GM23338 (cell line): ENCODE measurements at regions not wholly inside any gene's neighbourhood (a gene's known extent, or its start where the extent isn't known, plus 50 kb on each side); places are given as distances from the start of the nearest gene placed in this dataset.

Experiments used
- ATAC-seq: fragments of 200-7000 bp; cut with Tn5 transposase; 3 replicates; pipeline ENCODE4 v1.9.1; 2020
- DNase-seq: peaks from one replicate; pipeline ENCODE4 v3.0.0-alpha.2; 2015; ENCODE audit warnings: low spot score
- H2AFZ ChIP-seq: fragments of 200-600 bp; sonication (generic); 2 replicates; pipeline ENCODE4 v1.8.0; 2016; ENCODE audit warnings: antibody characterized with exemption, mild to moderate bottlenecking, moderate library complexity
- H3F3A ChIP-seq: fragments of 200-600 bp; sonication (generic); replicated peaks from 2 replicates; pipeline ENCODE4 v1.8.0; 2017; ENCODE audit warnings: antibody characterized with exemption, mixed run types, low read depth
- H3K27ac ChIP-seq: fragments of 200-600 bp; sonication (generic); 2 replicates; pipeline ENCODE4 v1.6.1; 2016; ENCODE audit warnings: low read depth
- H3K27me3 ChIP-seq: fragments of 200-600 bp; sonication (generic); 2 replicates; pipeline ENCODE4 v1.8.0; 2016; ENCODE audit warnings: mild to moderate bottlenecking, mixed run types, moderate library complexity; ENCODE audit not compliant: insufficient read depth
- H3K36me3 ChIP-seq: fragments of 200-600 bp; sonication (generic); 2 replicates; pipeline ENCODE4 v1.8.0; 2016; ENCODE audit warnings: mild to moderate bottlenecking; ENCODE audit not compliant: insufficient read depth
- H3K4me1 ChIP-seq: fragments of 200-600 bp; sonication (generic); 2 replicates; pipeline ENCODE4 v1.8.0; 2016; ENCODE audit warnings: mild to moderate bottlenecking, moderate library complexity; ENCODE audit not compliant: insufficient read depth
- H3K4me2 ChIP-seq: fragments of 200-600 bp; sonication (generic); 2 replicates; pipeline ENCODE4 v1.7.1; 2017; ENCODE audit warnings: mixed run types
- H3K4me3 ChIP-seq: fragments of 200-600 bp; sonication (generic); 2 replicates; pipeline ENCODE4 v1.6.1; 2016; ENCODE audit warnings: mixed run types
- H3K79me2 ChIP-seq: fragments of 200-600 bp; sonication (generic); replicated peaks from 2 replicates; pipeline ENCODE4 v1.8.0; 2017; ENCODE audit warnings: mild to moderate bottlenecking; ENCODE audit not compliant: insufficient read depth
- H3K9me2 ChIP-seq: fragments of 200-600 bp; sonication (generic); 2 replicates; pipeline ENCODE4 v1.8.0; 2017; ENCODE audit not compliant: insufficient read depth
- H4K20me1 ChIP-seq: fragments of 200-600 bp; sonication (generic); replicated peaks from 2 replicates; pipeline ENCODE4 v1.8.0; 2017; ENCODE audit warnings: mild to moderate bottlenecking; ENCODE audit not compliant: insufficient read depth
- H3K27ac Mint-ChIP-seq: 2 replicates; pipeline ENCODE4 v1.8.0; 2020; ENCODE audit warnings: inconsistent platforms, mild to moderate bottlenecking, moderate library complexity, mixed read lengths
- H3K27me3 Mint-ChIP-seq: 3 replicates; pipeline ENCODE4 v1.8.0; 2022; ENCODE audit warnings: low read depth, mild to moderate bottlenecking, moderate library complexity, mixed read lengths, inconsistent platforms; ENCODE audit not compliant: insufficient read depth, poor library complexity
- H3K36me3 Mint-ChIP-seq: 3 replicates; pipeline ENCODE4 v1.8.0; 2021; ENCODE audit warnings: low read depth, mild to moderate bottlenecking, inconsistent platforms, moderate library complexity, mixed read lengths
- H3K4me1 Mint-ChIP-seq: 3 replicates; pipeline ENCODE4 v1.8.0; 2020; ENCODE audit warnings: mild to moderate bottlenecking, inconsistent platforms, mixed read lengths
- H3K4me3 Mint-ChIP-seq: 3 replicates; pipeline ENCODE4 v1.8.0; 2021; ENCODE audit warnings: moderate library complexity, mild to moderate bottlenecking, inconsistent platforms, mixed read lengths
- H3K9me3 Mint-ChIP-seq: 3 replicates; pipeline ENCODE4 v1.8.0; 2020; ENCODE audit warnings: moderate library complexity, mild to moderate bottlenecking, inconsistent platforms, mixed read lengths
- CREB1 ChIP-seq: fragments of 250-450 bp; sonication (Bioruptor Pico); IDR thresholded peaks from 2 replicates; pipeline ENCODE4 v1.5.0; 2020; ENCODE audit warnings: low read depth, mild to moderate bottlenecking, moderate library complexity
- CTCF ChIP-seq, 2 experiments: fragments of 200-600 bp in 1 of 2; sonication (generic) in 1 of 2; conservative IDR thresholded peaks; 2 replicates each; pipeline versions ENCODE4 v1.5.1 to v1.6.1; 2016 to 2017; ENCODE audit warnings: antibody characterized with exemption in 2 of 2, low read depth in 2 of 2, mild to moderate bottlenecking in 2 of 2, moderate library complexity in 1 of 2
- ETS1 ChIP-seq: IDR thresholded peaks from 2 replicates; pipeline ENCODE4 v1.6.1; 2016; ENCODE audit warnings: antibody characterized with exemption
- EZH2phosphoT487 ChIP-seq: fragments of 200-600 bp; sonication (generic); IDR thresholded peaks from one replicate; pipeline ENCODE4 v1.8.1; 2018; ENCODE audit warnings: antibody characterized with exemption; ENCODE audit not compliant: unreplicated experiment
- JUNB ChIP-seq: IDR thresholded peaks from one replicate; pipeline ENCODE4 v1.6.1; 2016; ENCODE audit warnings: antibody characterized with exemption; ENCODE audit not compliant: unreplicated experiment
- REST ChIP-seq: IDR thresholded peaks from one replicate; pipeline ENCODE4 v1.6.1; 2018; ENCODE audit warnings: antibody characterized with exemption; ENCODE audit not compliant: unreplicated experiment
- STAT1 ChIP-seq: IDR thresholded peaks from one replicate; pipeline ENCODE4 v1.6.1; 2016; ENCODE audit warnings: antibody characterized with exemption; ENCODE audit not compliant: unreplicated experiment
- ZNF114 ChIP-seq: fragments of 250-450 bp; sonication (Bioruptor Pico); IDR thresholded peaks from 2 replicates; pipeline ENCODE4 v1.5.0; 2020; ENCODE audit warnings: mild to moderate bottlenecking, moderate library complexity
- ZNF331 ChIP-seq: fragments of 250-450 bp; sonication (Bioruptor Pico); IDR thresholded peaks from 2 replicates; pipeline ENCODE4 v1.5.0; 2020; ENCODE audit warnings: low read depth, mild to moderate bottlenecking, moderate library complexity
- ZNF462 ChIP-seq: fragments of 250-450 bp; sonication (Bioruptor Pico); IDR thresholded peaks from 2 replicates; pipeline ENCODE4 v1.5.0; 2020; ENCODE audit warnings: mild to moderate bottlenecking, moderate library complexity

- Histone ChIP-seq H3K36me3 (no peaks in the 10 kb centered on the region), H3K79me2 (no peaks in the 10 kb centered on the region), H4K20me1 (no peaks in the 10 kb centered on the region), H2AFZ (no peak overlapping the region), H3F3A (no peaks in the 10 kb centered on the region), H3K9me2 (no peaks in the 10 kb centered on the region; the same call in 1 of the 2 replicates), H3K27ac (no peak overlapping the region), H3K4me2 (no peak overlapping the region), H3K27me3 (no peaks in the 10 kb centered on the region), H3K4me1 (0 out of 2 replicates have a peak, but pooled peaks cover 3% of the 10 kb centered on the region), H3K4me3 (no peak overlapping the region)
- H3K27ac Mint-ChIP-seq: no peak overlapping the region
- H3K9me3 Mint-ChIP-seq: no peaks in the 10 kb centered on the region
- no peak overlapping the region for H3K4me3 Mint-ChIP-seq
- ATAC-seq (no peak), DNase-seq (no peak)
- no peaks in the 10 kb centered on the region for H3K4me1 Mint-ChIP-seq
- H3K36me3 Mint-ChIP-seq: no peaks in the 10 kb centered on the region
- TF ChIP-seq ZNF331 (CRISPR knock-in tag): no peak
- TF ChIP-seq CREB1 (CRISPR knock-in tag): no peak
- no peak for TF ChIP-seq REST
- no peak for TF ChIP-seq JUNB
- no peak for TF ChIP-seq CTCF (conservative IDR thresholded peaks at IDR 0.05; ENCODE audit: low read depth in 2 of 2)
- TF ChIP-seq STAT1: no peak
- peaks cover 3% of the 10 kb centered on the region for H3K27me3 Mint-ChIP-seq
These were observed 68.7 kb upstream of the DLX6 start for GRCh38 chr7:96936621-96937020.

- Mint-ChIP-seq H3K27ac (no peak overlapping the region), H3K4me3 (no peak overlapping the region), H3K27me3 (peaks cover 4% of the 10 kb centered on the region), H3K4me1 (no peaks in the 10 kb centered on the region), H3K36me3 (no peaks in the 10 kb centered on the region), H3K9me3 (no peaks in the 10 kb centered on the region)
- H3K9me2 ChIP-seq: no peaks in the 10 kb centered on the region
- no peak overlapping the region for H3K4me3 ChIP-seq
- H3K36me3 ChIP-seq: no peaks in the 10 kb centered on the region
- ATAC-seq (no peak), DNase-seq (peak; percentile 4)
- H3K27me3 ChIP-seq: no peaks in the 10 kb centered on the region
- H2AFZ ChIP-seq: peak overlapping the region; percentile 61; the same call in 1 of the 2 replicates
- 0 out of 2 replicates have a peak, but pooled peaks cover 3% of the 10 kb centered on the region for H3K4me1 ChIP-seq
- H4K20me1 ChIP-seq: no peaks in the 10 kb centered on the region
- no peaks in the 10 kb centered on the region for H3K79me2 ChIP-seq
- no peak overlapping the region for H3K27ac ChIP-seq
- H3K4me2 ChIP-seq: no peak overlapping the region
- H3F3A ChIP-seq: no peaks in the 10 kb centered on the region
- TF ChIP-seq ZNF114 (CRISPR knock-in tag): no peak
- TF ChIP-seq ETS1: no peak
- TF ChIP-seq ZNF331 (CRISPR knock-in tag): no peak
- no peak for TF ChIP-seq ZNF462 (CRISPR knock-in tag)
- TF ChIP-seq EZH2phosphoT487: no peak
These were observed 63.2 kb upstream of the DLX6 start for GRCh38 chr7:96942112-96942511.
